Thymus (tissue), 11 donors: ENCODE measurements at regions not wholly inside any gene's neighbourhood (a gene's known extent, or its start where the extent isn't known, plus 50 kb on each side); places are given as distances from the start of the nearest gene placed in this dataset.

ENCODE experiments used
- DNase-seq, 9 donors: peaks; one replicate each; pipeline ENCODE4 v3.0.0-alpha.2; 2013; ENCODE audit warnings: low spot score in 9 of 9, low read depth in 6 of 9, missing footprints in 1 of 9
- H3K27ac ChIP-seq, 2 donors: one replicate each; pipeline ENCODE4 v1.5.1; 2013; ENCODE audit warnings: control low read depth in 1 of 2, low read depth in 1 of 2, low read length in 1 of 2, mild to moderate bottlenecking in 1 of 2, moderate library complexity in 1 of 2
- H3K27me3 ChIP-seq, 2 donors: one replicate each; pipeline ENCODE4 v1.5.1; 2013; ENCODE audit warnings: low read length in 1 of 2; ENCODE audit not compliant: control insufficient read depth in 2 of 2, insufficient read depth in 1 of 2
- H3K36me3 ChIP-seq, 2 donors: one replicate each; pipeline ENCODE4 v1.5.1; 2013; ENCODE audit warnings: low read length in 1 of 2, mild to moderate bottlenecking in 1 of 2, moderate library complexity in 1 of 2; ENCODE audit not compliant: control insufficient read depth in 2 of 2, insufficient read depth in 2 of 2
- H3K4me1 ChIP-seq, 2 donors: one replicate each; pipeline ENCODE4 v1.5.1; 2013; ENCODE audit warnings: low read length in 2 of 2; ENCODE audit not compliant: control insufficient read depth in 2 of 2, insufficient read depth in 2 of 2
- H3K4me3 ChIP-seq, 2 donors: one replicate each; pipeline ENCODE4 v1.5.1; 2013; ENCODE audit warnings: low read length in 2 of 2, control low read depth in 1 of 2, mild to moderate bottlenecking in 1 of 2
- H3K9me3 ChIP-seq, 2 donors: one replicate each; pipeline ENCODE4 v1.5.1; 2013; ENCODE audit warnings: low read length in 1 of 2, mild to moderate bottlenecking in 1 of 2; ENCODE audit not compliant: control insufficient read depth in 2 of 2, insufficient read depth in 1 of 2
- WGBS: extraction: QIAGEN DNeasy Blood & Tissue Kit; methylation state at CpG from one replicate; pipeline ENCODE4 v1.1.7; 2013; 5-methylcytosine and 5-hydroxymethylcytosine counted together
- donor health status: healthy.

GRCh38 chr1:72851597-72851996 lies 569.3 kb upstream of the NEGR1 start:
- no peaks in the 10 kb centered on the region for H3K4me1 ChIP-seq
- no peaks in the 10 kb centered on the region for H3K36me3 ChIP-seq
- WGBS, result 66% methylated on average over 4 of the region's 4 CpGs
- H3K9me3 ChIP-seq, result no peaks in the 10 kb centered on the region
- no peak for DNase-seq
- H3K4me3 ChIP-seq, result no peak overlapping the region
- no peak overlapping the region for H3K27ac ChIP-seq
- H3K27me3 ChIP-seq, result no peaks in the 10 kb centered on the region

- H3K27me3 ChIP-seq, result no peaks in the 10 kb centered on the region
- no peaks in the 10 kb centered on the region for H3K4me1 ChIP-seq
- 97% methylated on average over 3 of the region's 3 CpGs for WGBS
- H3K36me3 ChIP-seq, result no peaks in the 10 kb centered on the region
- H3K27ac ChIP-seq, result no peak overlapping the region
- H3K9me3 ChIP-seq, result no peaks in the 10 kb centered on the region
- no peak overlapping the region for H3K4me3 ChIP-seq
- no peak for DNase-seq
Observed at GRCh38 chr1:72848997-72849396, 566.7 kb upstream of the NEGR1 start.

- Histone ChIP-seq H3K4me1 (no peaks in the 10 kb centered on the region), H3K27me3 (no peaks in the 10 kb centered on the region), H3K9me3 (no peaks in the 10 kb centered on the region), H3K27ac (no peak overlapping the region), H3K4me3 (no peak overlapping the region), H3K36me3 (no peaks in the 10 kb centered on the region)
- no peak for DNase-seq
- 94% methylated on average over 3 of the region's 3 CpGs for WGBS
Observed at GRCh38 chr1:72847651-72848050, 565.3 kb upstream of the NEGR1 start.

- Histone ChIP-seq H3K36me3 (no peaks in the 10 kb centered on the region), H3K27ac (no peak overlapping the region), H3K27me3 (no peaks in the 10 kb centered on the region), H3K4me1 (no peaks in the 10 kb centered on the region), H3K4me3 (no peak overlapping the region), H3K9me3 (no peaks in the 10 kb centered on the region)
- no peak for DNase-seq
- WGBS, result 76% methylated on average over 2 of the region's 2 CpGs
Observed at GRCh38 chr1:72846476-72847278, 564.3 kb upstream of the NEGR1 start.

- Histone ChIP-seq H3K9me3 (no peaks in the 10 kb centered on the region), H3K27me3 (no peaks in the 10 kb centered on the region), H3K27ac (no peak overlapping the region), H3K4me3 (no peak overlapping the region), H3K36me3 (no peaks in the 10 kb centered on the region), H3K4me1 (no peaks in the 10 kb centered on the region)
- DNase-seq, result no peak
Observed at GRCh38 chr1:72845981-72846380, 563.6 kb upstream of the NEGR1 start.

GRCh38 chr1:72845381-72845780 lies 563.0 kb upstream of the NEGR1 start:
- Histone ChIP-seq H3K9me3 (no peaks in the 10 kb centered on the region), H3K4me3 (no peak overlapping the region), H3K27ac (no peak overlapping the region), H3K4me1 (no peaks in the 10 kb centered on the region), H3K36me3 (no peaks in the 10 kb centered on the region), H3K27me3 (no peaks in the 10 kb centered on the region)
- WGBS, result 93% methylated on average over 4 of the region's 4 CpGs
- no peak for DNase-seq

- Histone ChIP-seq H3K27ac (no peak overlapping the region), H3K4me1 (no peaks in the 10 kb centered on the region), H3K4me3 (no peak overlapping the region), H3K27me3 (no peaks in the 10 kb centered on the region), H3K9me3 (no peaks in the 10 kb centered on the region), H3K36me3 (no peaks in the 10 kb centered on the region)
- no peak for DNase-seq
Observed at GRCh38 chr1:72837781-72838180, 555.4 kb upstream of the NEGR1 start.

GRCh38 chr1:72830606-72831390 lies 548.5 kb upstream of the NEGR1 start:
- Histone ChIP-seq H3K36me3 (no peaks in the 10 kb centered on the region), H3K4me1 (no peaks in the 10 kb centered on the region), H3K4me3 (no peak overlapping the region), H3K9me3 (peaks cover 0 to 10% of the 10 kb centered on the region in 2 donors), H3K27ac (no peak overlapping the region), H3K27me3 (no peaks in the 10 kb centered on the region)
- 69% methylated on average over 5 of the region's 5 CpGs for WGBS
- no peak for DNase-seq

GRCh38 chr1:72827278-72827677 lies 544.9 kb upstream of the NEGR1 start:
- Histone ChIP-seq H3K27me3 (no peaks in the 10 kb centered on the region), H3K27ac (no peak overlapping the region), H3K36me3 (no peaks in the 10 kb centered on the region), H3K4me1 (no peaks in the 10 kb centered on the region), H3K4me3 (no peak overlapping the region), H3K9me3 (peaks cover 0 to 10% of the 10 kb centered on the region in 2 donors)
- DNase-seq, result no peak
